Neural progenitor cell (in vitro differentiated cells): ENCODE measurements at regions not wholly inside any gene's neighbourhood (a gene's known extent, or its start where the extent isn't known, plus 50 kb on each side); places are given as distances from the start of the nearest gene placed in this dataset.

ENCODE experiments used
- DNase-seq: peaks from one replicate; pipeline ENCODE4 v3.0.0-alpha.2; 2016; ENCODE audit warnings: low spot score
- H2AFZ ChIP-seq: fragments of 200-600 bp; sonication (generic); replicated peaks from 2 replicates; pipeline ENCODE4 v1.6.1; 2016; ENCODE audit warnings: antibody characterized with exemption
- H3F3A ChIP-seq: fragments of 200-600 bp; sonication (generic); 2 replicates; pipeline ENCODE4 v1.6.1; 2016; ENCODE audit warnings: antibody characterized with exemption, low read depth
- H3K27ac ChIP-seq: fragments of 200-600 bp; sonication (generic); 2 replicates; pipeline ENCODE4 v1.5.1; 2016; ENCODE audit warnings: mild to moderate bottlenecking
- H3K27me3 ChIP-seq: fragments of 200-600 bp; sonication (generic); 2 replicates; pipeline ENCODE4 v1.6.1; 2016; ENCODE audit warnings: mild to moderate bottlenecking, moderate library complexity
- H3K36me3 ChIP-seq: fragments of 200-600 bp; sonication (generic); 2 replicates; pipeline ENCODE4 v1.5.1; 2016
- H3K4me1 ChIP-seq: fragments of 200-600 bp; sonication (generic); 2 replicates; pipeline ENCODE4 v1.6.1; 2016; ENCODE audit warnings: mixed run types
- H3K4me2 ChIP-seq: fragments of 200-600 bp; sonication (generic); 2 replicates; pipeline ENCODE4 v1.6.1; 2016
- H3K4me3 ChIP-seq: fragments of 200-600 bp; sonication (generic); 2 replicates; pipeline ENCODE4 v1.5.1; 2016
- H3K79me2 ChIP-seq: fragments of 200-600 bp; sonication (generic); 2 replicates; pipeline ENCODE4 v1.6.1; 2016; ENCODE audit warnings: low read depth
- H3K9ac ChIP-seq: fragments of 200-600 bp; sonication (generic); 2 replicates; pipeline ENCODE4 v1.6.1; 2016
- H3K9me3 ChIP-seq: fragments of 200-600 bp; sonication (generic); 2 replicates; pipeline ENCODE4 v1.5.1; 2016; ENCODE audit warnings: low read depth
- H4K20me1 ChIP-seq: fragments of 200-600 bp; sonication (generic); 2 replicates; pipeline ENCODE4 v1.6.1; 2016; ENCODE audit warnings: low read depth
- H3K27ac Mint-ChIP-seq: 3 replicates; pipeline ENCODE4 v1.8.0; 2021; ENCODE audit warnings: mixed read lengths
- H3K27me3 Mint-ChIP-seq: 2 replicates; pipeline ENCODE4 v1.8.0; 2022; ENCODE audit warnings: low read depth, mild to moderate bottlenecking, inconsistent platforms, moderate library complexity, mixed read lengths; ENCODE audit not compliant: insufficient read depth
- H3K36me3 Mint-ChIP-seq: 3 replicates; pipeline ENCODE4 v1.8.0; 2021; ENCODE audit warnings: mixed read lengths
- H3K4me1 Mint-ChIP-seq: 3 replicates; pipeline ENCODE4 v1.8.0; 2021; ENCODE audit warnings: mixed read lengths
- H3K4me3 Mint-ChIP-seq: 3 replicates; pipeline ENCODE4 v1.8.0; 2021; ENCODE audit warnings: mild to moderate bottlenecking, moderate library complexity, mixed read lengths
- H3K9me3 Mint-ChIP-seq: 3 replicates; pipeline ENCODE4 v1.8.0; 2020; ENCODE audit warnings: mixed read lengths
- CTCF ChIP-seq: fragments of 200-600 bp; sonication (generic); IDR thresholded peaks from 2 replicates; pipeline ENCODE4 v1.5.1; 2017; ENCODE audit warnings: antibody characterized with exemption, mild to moderate bottlenecking
- EZH2 ChIP-seq: fragments of 200-600 bp; sonication (generic); IDR thresholded peaks from 2 replicates; pipeline ENCODE4 v1.6.1; 2017; ENCODE audit warnings: antibody characterized with exemption, mild to moderate bottlenecking, moderate library complexity
- EZH2phosphoT487 ChIP-seq: fragments of 200-600 bp; sonication (generic); IDR thresholded peaks from 2 replicates; pipeline ENCODE4 v1.6.1; 2017; ENCODE audit warnings: antibody characterized with exemption

- TF ChIP-seq CTCF (no peak), EZH2phosphoT487 (no peak), EZH2 (no peak)
- Histone ChIP-seq H3K4me2 (no peak overlapping the region), H3K36me3 (no peaks in the 10 kb centered on the region), H2AFZ (no peak overlapping the region), H3K27me3 (no peaks in the 10 kb centered on the region), H3K4me3 (no peak overlapping the region), H3K27ac (no peak overlapping the region), H4K20me1 (no peaks in the 10 kb centered on the region), H3K9me3 (no peaks in the 10 kb centered on the region), H3F3A (no peaks in the 10 kb centered on the region), H3K79me2 (no peaks in the 10 kb centered on the region), H3K4me1 (no peaks in the 10 kb centered on the region), H3K9ac (no peak overlapping the region)
- H3K4me1 Mint-ChIP-seq = no peaks in the 10 kb centered on the region
- no peak for DNase-seq
- H3K9me3 Mint-ChIP-seq = no peaks in the 10 kb centered on the region
- H3K27me3 Mint-ChIP-seq = no peaks in the 10 kb centered on the region
- H3K36me3 Mint-ChIP-seq = no peaks in the 10 kb centered on the region
- H3K4me3 Mint-ChIP-seq = no peak overlapping the region
- H3K27ac Mint-ChIP-seq = no peak overlapping the region
These were observed 1777.5 kb downstream of the BRINP3 start for GRCh38 chr1:188700116-188700515.

- TF ChIP-seq CTCF = no peak
- TF ChIP-seq EZH2phosphoT487 = no peak
- TF ChIP-seq EZH2 = no peak
- no peaks in the 10 kb centered on the region for H3K36me3 Mint-ChIP-seq
- no peaks in the 10 kb centered on the region for H3K27me3 ChIP-seq
- H3K36me3 ChIP-seq = no peaks in the 10 kb centered on the region
- H3K4me3 ChIP-seq = no peak overlapping the region
- H3K9me3 ChIP-seq = no peaks in the 10 kb centered on the region
- H3K27ac Mint-ChIP-seq = no peak overlapping the region
- no peak overlapping the region for H3K4me3 Mint-ChIP-seq
- no peak overlapping the region for H3K27ac ChIP-seq
- H3K4me1 ChIP-seq = no peaks in the 10 kb centered on the region
- no peaks in the 10 kb centered on the region for H3K27me3 Mint-ChIP-seq
- H3K79me2 ChIP-seq = no peaks in the 10 kb centered on the region
- no peak overlapping the region for H3K9ac ChIP-seq
- H3K4me1 Mint-ChIP-seq = peaks cover 11% of the 10 kb centered on the region
- no peak for DNase-seq
- H3K4me2 ChIP-seq = no peak overlapping the region
- no peak overlapping the region for H2AFZ ChIP-seq
- H4K20me1 ChIP-seq = no peaks in the 10 kb centered on the region
- H3F3A ChIP-seq = no peaks in the 10 kb centered on the region
- H3K9me3 Mint-ChIP-seq = no peaks in the 10 kb centered on the region
These were observed 1770.9 kb downstream of the BRINP3 start for GRCh38 chr1:188706742-188707141.

GRCh38 chr1:188708795-188709535, 1768.7 kb downstream of the BRINP3 start:
- Histone ChIP-seq H3K4me3 (no peak overlapping the region), H3K9ac (no peak overlapping the region), H3F3A (no peaks in the 10 kb centered on the region), H2AFZ (no peak overlapping the region), H3K9me3 (no peaks in the 10 kb centered on the region), H3K27me3 (no peaks in the 10 kb centered on the region), H4K20me1 (no peaks in the 10 kb centered on the region), H3K79me2 (no peaks in the 10 kb centered on the region), H3K27ac (no peak overlapping the region), H3K36me3 (no peaks in the 10 kb centered on the region), H3K4me2 (no peak overlapping the region), H3K4me1 (no peaks in the 10 kb centered on the region)
- Mint-ChIP-seq H3K9me3 (no peaks in the 10 kb centered on the region), H3K27ac (no peak overlapping the region), H3K27me3 (no peaks in the 10 kb centered on the region), H3K4me1 (peaks cover 11% of the 10 kb centered on the region), H3K36me3 (no peaks in the 10 kb centered on the region), H3K4me3 (no peak overlapping the region)
- no peak for DNase-seq
- no peak for TF ChIP-seq EZH2
- no peak for TF ChIP-seq EZH2phosphoT487
- TF ChIP-seq CTCF = no peak
